Activated T-helper 2 cell treated with anti-CD3 and anti-CD28 coated beads, Interferon-gamma antibody, Interleukin-2, Interleukin-4, amounts not matched to agents 10 μg/mL and 5 μg/mL and 100 μg/mL, durations not matched to agents 14 hours and 24 hours and 36 hours (primary cell): ENCODE measurements at regions not wholly inside any gene's neighbourhood (a gene's known extent, or its start where the extent isn't known, plus 50 kb on each side); places are given as distances from the start of the nearest gene placed in this dataset.
"Not testable (repeated sequence)": the region's sequence is repeated elsewhere in the genome, so short reads cannot be mapped to it uniquely, and the experiment has no call there.

Source experiments
- DNase-seq: peaks from one replicate; pipeline ENCODE4 v3.0.0; 2021; ENCODE audit warnings: low spot score
- H3K27ac Mint-ChIP-seq: one replicate; pipeline ENCODE4 v1.8.0; 2021; ENCODE audit warnings: mixed read lengths
- H3K27me3 Mint-ChIP-seq: one replicate; pipeline ENCODE4 v1.8.0; 2021; ENCODE audit warnings: low read depth, mixed read lengths
- H3K36me3 Mint-ChIP-seq: one replicate; pipeline ENCODE4 v1.8.0; 2021; ENCODE audit warnings: low read depth, mixed read lengths
- H3K4me1 Mint-ChIP-seq: one replicate; pipeline ENCODE4 v1.8.0; 2021; ENCODE audit warnings: low read depth, mixed read lengths
- H3K4me3 Mint-ChIP-seq: one replicate; pipeline ENCODE4 v1.8.0; 2021; ENCODE audit warnings: low read depth, mild to moderate bottlenecking, moderate library complexity, mixed read lengths
- H3K9me3 Mint-ChIP-seq: one replicate; pipeline ENCODE4 v1.8.0; 2021; ENCODE audit warnings: mixed read lengths
- intact Hi-C: fragments of 100-400 bp; cut with micrococcal nuclease; formaldehyde crosslinking; loops from one replicate; pipeline ENCODE4 v1.15.1; 2023

DNA sequence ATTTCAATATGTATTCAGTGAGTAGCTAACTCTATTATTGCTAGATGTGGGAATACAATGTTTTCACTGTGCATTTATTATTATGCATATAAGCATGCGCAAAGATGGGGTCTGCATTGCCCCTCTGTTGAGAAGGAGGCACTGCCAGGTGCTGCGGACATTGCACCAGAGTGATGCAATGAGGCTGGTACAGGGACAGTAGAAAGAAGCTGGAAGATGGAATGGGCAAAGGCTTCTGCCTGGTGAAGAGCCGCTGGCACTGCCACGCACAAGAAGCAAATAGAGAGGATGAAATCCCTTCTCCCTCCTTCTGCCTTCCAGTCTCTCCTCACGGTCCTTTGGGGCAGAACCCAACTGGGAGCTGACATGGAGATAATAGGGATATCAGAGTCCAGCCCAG, 154.5 kb upstream of the TNFAIP3 start:
- no peak for DNase-seq
- intact Hi-C loops, result no loop called here
- H3K36me3 Mint-ChIP-seq, result peaks cover 15% of the 10 kb centered on the region
- peaks cover 78% of the 10 kb centered on the region for H3K4me1 Mint-ChIP-seq
- H3K9me3 Mint-ChIP-seq, result peaks cover 17% of the 10 kb centered on the region
- no peaks in the 10 kb centered on the region for H3K27me3 Mint-ChIP-seq
- no peak overlapping the region for H3K4me3 Mint-ChIP-seq
- H3K27ac Mint-ChIP-seq, result no peak overlapping the region

DNA sequence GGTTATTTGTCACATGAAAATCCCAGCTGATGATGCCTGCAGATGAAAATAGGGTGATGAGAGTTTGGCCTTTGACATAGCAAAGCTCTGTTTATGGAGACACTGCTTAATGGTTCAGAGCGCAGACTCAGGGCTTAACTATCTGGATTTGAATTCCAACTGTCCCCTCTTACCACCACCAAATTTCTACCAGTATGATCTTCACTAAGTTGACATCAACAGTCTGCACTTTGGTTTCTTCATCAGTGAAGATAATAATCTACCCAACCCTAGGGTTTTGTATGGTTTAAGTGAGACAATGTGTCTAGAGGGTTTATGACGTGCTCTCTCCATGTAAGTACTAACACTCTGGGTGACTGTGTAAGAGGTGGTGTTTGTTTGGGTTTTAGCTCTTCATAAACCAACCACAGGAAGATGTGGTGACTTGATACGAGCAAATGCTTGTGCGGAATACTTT, 151.4 kb upstream of the TNFAIP3 start:
- H3K4me3 Mint-ChIP-seq, result peak overlapping the region; percentile 30
- peak overlapping the region; percentile 94 for H3K27ac Mint-ChIP-seq
- peaks cover 14% of the 10 kb centered on the region for H3K9me3 Mint-ChIP-seq
- intact Hi-C loops, result loop anchor here (1.0 to 2.0 kb wide), 5 partner anchors 21 to 134 kb away; no protein-coding TSS in a partner anchor
- H3K36me3 Mint-ChIP-seq, result peaks cover 8% of the 10 kb centered on the region
- no peaks in the 10 kb centered on the region for H3K27me3 Mint-ChIP-seq
- peaks cover 76% of the 10 kb centered on the region for H3K4me1 Mint-ChIP-seq
- DNase-seq, result peak; percentile 48

DNA sequence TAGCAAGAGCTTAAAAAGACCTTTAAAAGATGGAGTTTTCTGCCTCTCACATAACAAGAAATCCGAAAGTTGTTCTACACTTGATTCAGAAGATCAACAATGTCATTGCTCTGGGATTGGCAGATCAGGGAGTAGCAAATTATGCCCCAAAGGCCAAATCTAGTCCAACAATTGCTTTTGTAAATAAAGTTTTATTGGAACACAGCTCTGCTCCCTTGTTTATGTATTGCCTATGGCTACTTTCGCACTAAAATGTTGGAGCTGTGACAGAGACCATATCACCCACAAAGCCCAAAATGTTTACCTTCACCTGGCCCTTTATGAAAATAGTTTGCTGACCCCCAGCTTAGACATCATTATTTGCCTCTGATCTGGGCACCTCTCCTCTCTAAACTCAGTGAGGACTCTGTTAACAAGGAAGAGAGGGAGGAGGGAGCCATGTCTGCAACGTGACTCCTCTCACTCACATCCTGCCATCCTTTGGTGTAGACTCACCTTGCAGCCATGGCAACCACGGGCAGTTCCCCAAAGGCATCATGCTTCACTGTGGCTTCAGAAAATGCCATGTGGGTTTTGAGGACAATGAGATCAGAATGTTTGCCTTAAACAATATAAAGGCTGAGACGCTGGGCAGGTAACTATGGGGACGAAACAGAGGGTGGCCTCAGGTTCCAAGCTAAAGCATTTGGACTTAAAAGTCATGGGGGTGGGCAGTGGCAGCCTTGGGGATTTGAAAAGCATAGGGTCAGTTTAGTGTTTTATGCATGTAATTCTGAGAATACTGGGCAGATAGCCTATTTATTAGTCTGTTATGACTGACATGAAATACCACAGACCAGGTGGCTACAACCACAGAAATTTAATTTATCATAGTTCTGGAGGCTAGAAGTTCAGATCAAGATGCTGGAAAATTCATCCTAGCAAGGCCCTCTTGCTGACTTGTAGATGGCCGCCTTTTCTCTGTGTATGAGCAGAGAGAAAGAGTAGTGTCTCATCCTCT, 149.7 kb upstream of the TNFAIP3 start:
- H3K9me3 Mint-ChIP-seq, result peaks cover 6% of the 10 kb centered on the region
- intact Hi-C loops, result loop anchor here (1.0 to 2.0 kb wide), 2 partner anchors 9 to 107 kb away; no protein-coding TSS in a partner anchor
- H3K4me1 Mint-ChIP-seq, result peaks cover 65% of the 10 kb centered on the region
- DNase-seq, result peak; percentile 76
- peak overlapping the region; percentile 94 for H3K27ac Mint-ChIP-seq
- no peaks in the 10 kb centered on the region for H3K27me3 Mint-ChIP-seq
- peak overlapping the region; percentile 6 for H3K4me3 Mint-ChIP-seq
- H3K36me3 Mint-ChIP-seq, result peaks cover 6% of the 10 kb centered on the region

DNA sequence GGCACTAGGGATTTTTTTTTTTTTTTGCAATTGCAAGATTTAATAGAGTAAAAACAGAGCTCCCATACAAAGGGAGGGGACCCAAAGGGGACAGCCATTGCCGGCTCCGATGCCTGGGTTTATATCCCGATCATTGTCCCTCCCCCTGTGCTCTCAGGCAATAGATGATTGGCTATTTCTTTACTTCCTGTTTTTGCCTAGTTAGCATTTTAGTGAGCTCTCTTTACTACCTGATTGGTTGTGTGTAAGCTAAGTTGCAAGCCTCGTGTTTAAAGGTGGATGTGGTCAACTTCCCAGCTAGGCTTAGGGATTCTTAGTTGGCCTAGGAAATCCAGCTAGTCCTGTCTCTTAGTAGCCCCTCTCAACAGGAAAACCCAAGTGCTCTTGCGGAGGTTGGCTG, 148.2 kb upstream of the TNFAIP3 start:
- intact Hi-C loops, H3K27ac Mint-ChIP-seq, H3K4me3 Mint-ChIP-seq, H3K9me3 Mint-ChIP-seq, DNase-seq, H3K36me3 Mint-ChIP-seq, H3K27me3 Mint-ChIP-seq: not testable (repeated sequence)
- peaks cover 75% of the 10 kb centered on the region for H3K4me1 Mint-ChIP-seq

DNA sequence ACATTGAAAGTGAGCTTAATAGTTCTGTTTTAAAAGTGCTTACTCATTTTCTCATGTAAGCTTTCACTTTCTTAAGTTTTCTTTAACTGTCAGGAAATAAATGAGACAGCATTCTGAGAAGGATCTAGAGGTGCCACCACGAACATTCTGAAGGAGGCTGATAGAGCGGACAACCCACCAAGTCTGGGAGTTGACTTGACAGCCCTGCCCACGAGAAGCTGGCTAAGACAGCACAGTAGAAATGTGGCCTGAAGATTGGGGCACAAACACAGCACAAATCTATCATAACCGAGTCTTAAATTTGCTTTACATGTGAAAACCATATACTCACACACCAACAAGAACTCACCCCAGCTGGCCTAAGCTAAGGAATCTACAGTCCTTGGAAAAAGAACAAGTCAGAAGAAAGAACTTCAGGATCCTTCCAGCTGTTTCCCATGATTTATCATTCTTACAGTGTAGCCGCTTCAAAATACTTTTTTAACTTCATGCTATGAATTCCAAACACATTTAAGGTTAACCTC, 144.2 kb upstream of the TNFAIP3 start:
- no peak for DNase-seq
- intact Hi-C loops, result no loop called here
- Mint-ChIP-seq H3K36me3 (no peaks in the 10 kb centered on the region), H3K27ac (peak overlapping the region; percentile 75), H3K9me3 (no peaks in the 10 kb centered on the region), H3K4me3 (no peak overlapping the region), H3K27me3 (peaks cover 1% of the 10 kb centered on the region), H3K4me1 (peaks cover 45% of the 10 kb centered on the region)

DNA sequence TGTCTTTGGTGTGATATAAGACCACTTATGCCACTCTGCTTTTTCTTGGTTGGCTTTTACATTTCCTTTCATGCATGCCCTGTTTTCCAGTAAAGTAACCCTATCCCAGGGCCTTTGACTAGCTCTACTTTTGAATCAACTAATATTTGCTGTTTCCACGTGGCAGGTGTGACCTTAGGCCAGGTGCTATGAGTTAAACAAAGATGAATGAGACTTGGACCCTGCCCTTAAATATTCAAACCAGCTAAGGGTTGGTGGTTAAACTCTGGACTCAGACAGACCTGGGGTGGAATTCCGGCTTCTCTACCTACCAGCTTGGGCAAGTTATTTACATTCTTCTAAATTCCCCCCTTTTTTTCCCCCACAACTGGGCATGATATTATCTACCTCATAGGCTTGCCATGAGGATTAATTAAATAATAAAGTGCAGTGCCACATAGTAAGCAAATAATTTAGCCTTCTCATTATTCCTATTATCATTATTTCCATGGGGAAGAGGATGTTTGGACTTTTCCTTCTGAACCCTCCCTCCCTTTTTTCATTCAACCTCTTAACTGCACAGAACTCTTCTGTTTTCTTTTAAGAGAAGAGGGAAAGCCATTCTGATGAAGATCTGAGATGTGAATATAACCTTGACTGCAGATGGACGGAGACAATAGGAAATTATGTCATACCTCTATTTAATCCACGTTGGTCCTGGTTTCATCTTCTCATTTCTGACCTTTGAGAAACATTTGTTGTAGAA, 143.6 kb upstream of the TNFAIP3 start:
- intact Hi-C loops, result no loop called here
- no peak overlapping the region for H3K27ac Mint-ChIP-seq
- no peaks in the 10 kb centered on the region for H3K9me3 Mint-ChIP-seq

DNA sequence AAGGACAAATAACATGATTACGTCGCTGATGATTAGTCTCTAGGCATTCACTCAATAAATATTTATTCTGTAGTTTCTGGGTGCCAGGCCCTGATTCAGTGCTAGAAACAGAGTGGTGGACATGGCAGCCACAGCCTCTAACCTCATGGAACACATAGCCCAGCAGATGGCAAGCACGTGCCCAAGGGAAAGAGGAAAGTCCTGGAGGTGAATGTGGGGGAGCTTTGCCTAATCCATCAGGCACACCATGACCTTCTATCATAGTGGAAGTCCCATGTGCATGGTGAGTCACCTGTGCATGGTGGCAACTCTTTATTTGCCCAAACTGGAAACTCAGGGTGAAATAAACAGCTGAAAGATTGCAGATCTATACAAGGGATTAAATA, 143.0 kb upstream of the TNFAIP3 start:
- no peaks in the 10 kb centered on the region for H3K9me3 Mint-ChIP-seq
- H3K4me1 Mint-ChIP-seq, result peaks cover 39% of the 10 kb centered on the region
- H3K4me3 Mint-ChIP-seq, result no peak overlapping the region
- intact Hi-C loops, result no loop called here
- H3K27ac Mint-ChIP-seq, result no peak overlapping the region
- H3K36me3 Mint-ChIP-seq, result no peaks in the 10 kb centered on the region
- DNase-seq, result no peak
- peaks cover 4% of the 10 kb centered on the region for H3K27me3 Mint-ChIP-seq

More for the DNA sequence above, 143.6 kb upstream of the TNFAIP3 start:
- no peak for DNase-seq
- H3K36me3 Mint-ChIP-seq, result no peaks in the 10 kb centered on the region
- H3K4me3 Mint-ChIP-seq, result no peak overlapping the region
- H3K4me1 Mint-ChIP-seq, result peaks cover 42% of the 10 kb centered on the region
- peaks cover 4% of the 10 kb centered on the region for H3K27me3 Mint-ChIP-seq

DNA sequence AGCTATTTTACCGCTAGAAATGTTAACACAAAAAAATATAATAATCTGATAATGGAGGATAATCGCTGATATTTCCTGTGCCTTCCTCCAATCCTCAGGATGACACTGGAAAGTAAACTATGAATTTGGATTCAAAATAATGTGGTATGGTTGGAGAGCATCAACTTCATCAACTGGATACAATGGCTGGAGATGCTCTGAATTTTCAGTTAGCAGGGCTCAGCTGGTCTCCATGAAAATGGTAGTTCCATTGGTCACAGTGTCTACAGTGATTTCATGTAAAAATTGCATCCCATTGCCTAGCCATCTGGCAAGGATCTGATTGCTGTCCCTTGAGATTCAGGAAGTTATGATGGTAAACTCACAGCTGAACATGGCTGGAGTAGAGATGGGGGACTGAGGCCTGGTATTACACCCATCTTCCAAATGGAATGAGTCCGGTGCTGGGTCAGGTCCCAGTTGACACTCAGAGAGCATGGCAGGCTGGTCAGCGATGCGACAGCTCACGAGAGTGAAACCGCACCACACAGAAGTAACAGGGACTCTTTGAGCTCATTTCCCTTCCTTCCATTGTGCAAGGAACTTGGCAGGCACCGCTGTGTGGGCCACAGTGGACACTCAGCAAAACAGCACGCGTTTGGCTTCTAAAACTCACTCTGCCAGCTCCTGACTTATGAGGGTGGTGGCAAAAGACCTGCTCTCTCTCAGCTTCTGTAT, 142.4 kb upstream of the TNFAIP3 start:
- Mint-ChIP-seq H3K36me3 (no peaks in the 10 kb centered on the region), H3K4me3 (no peak overlapping the region), H3K27me3 (peaks cover 4% of the 10 kb centered on the region), H3K4me1 (peaks cover 33% of the 10 kb centered on the region), H3K9me3 (no peaks in the 10 kb centered on the region), H3K27ac (no peak overlapping the region)
- intact Hi-C loops, result no loop called here
- DNase-seq, result no peak

DNA sequence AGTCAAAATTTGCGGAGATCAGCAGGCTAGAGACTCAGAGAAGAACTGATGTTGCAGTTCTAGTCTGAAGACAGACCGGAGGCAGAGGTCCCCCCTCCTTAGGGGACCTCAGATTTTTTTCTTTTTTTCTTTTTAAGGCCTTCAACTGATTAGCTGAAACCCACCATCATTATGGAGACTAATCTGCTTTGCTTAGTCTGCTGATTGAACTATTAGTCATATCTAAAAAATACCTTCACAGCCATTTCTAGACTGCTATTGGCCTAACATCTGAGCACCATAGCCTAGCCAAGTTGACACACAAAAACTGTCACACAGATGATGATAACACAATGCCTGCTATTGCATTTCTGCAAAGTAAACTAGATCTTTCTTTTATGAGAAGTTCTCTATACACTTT, 141.1 kb upstream of the TNFAIP3 start:
- Mint-ChIP-seq H3K27me3 (peaks cover 4% of the 10 kb centered on the region), H3K27ac (no peak overlapping the region), H3K9me3 (no peaks in the 10 kb centered on the region), H3K36me3 (no peaks in the 10 kb centered on the region), H3K4me1 (peaks cover 24% of the 10 kb centered on the region), H3K4me3 (no peak overlapping the region)
- intact Hi-C loops, result no loop called here
- no peak for DNase-seq

DNA sequence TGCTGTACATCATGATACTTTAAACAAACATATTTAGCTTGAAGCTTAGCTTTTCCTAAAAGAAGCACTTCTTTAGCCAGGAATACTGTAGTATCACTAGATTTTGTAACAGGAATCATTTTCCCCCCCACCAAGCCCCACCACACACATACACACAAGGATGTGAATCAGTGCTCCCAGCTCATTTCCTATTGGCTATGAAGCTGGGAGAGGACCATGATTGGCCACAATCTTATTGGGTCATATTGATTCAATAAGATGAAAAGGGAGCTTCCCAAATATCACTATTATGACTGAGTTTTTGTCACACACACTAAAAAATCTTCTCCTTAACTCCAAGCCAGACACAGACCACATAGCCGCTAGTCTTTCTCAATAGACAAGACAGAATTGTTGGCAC, 140.5 kb upstream of the TNFAIP3 start:
- intact Hi-C loops, result no loop called here
- peaks cover 4% of the 10 kb centered on the region for H3K27me3 Mint-ChIP-seq
- no peak overlapping the region for H3K27ac Mint-ChIP-seq
- no peaks in the 10 kb centered on the region for H3K9me3 Mint-ChIP-seq
- H3K36me3 Mint-ChIP-seq, result no peaks in the 10 kb centered on the region
- DNase-seq, result no peak
- no peak overlapping the region for H3K4me3 Mint-ChIP-seq
- peaks cover 27% of the 10 kb centered on the region for H3K4me1 Mint-ChIP-seq

DNA sequence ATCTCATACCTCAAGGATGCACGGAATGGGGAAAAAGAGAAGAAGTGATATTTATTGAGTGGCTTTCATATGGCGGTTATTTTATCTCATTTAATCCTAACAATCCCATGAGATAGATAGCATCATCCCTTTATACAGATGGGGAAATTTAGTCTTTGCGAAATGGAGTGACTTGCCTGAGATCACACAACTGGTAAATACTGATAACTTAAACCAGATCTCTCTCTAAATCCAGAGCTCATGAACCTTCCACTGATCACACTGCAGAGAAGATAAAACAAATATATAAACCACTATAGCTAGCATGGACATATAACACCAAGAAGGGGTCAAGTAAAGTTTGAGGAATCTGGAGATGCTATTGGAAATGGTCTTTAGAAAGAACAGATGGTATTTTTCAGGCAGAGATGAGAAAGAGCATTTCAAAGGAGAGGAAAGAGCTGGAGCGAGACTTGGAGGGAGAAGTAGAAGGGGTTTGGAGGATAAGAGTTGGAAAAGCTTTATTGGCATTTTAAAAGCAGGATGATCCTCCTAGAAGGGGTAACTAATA, 139.8 kb upstream of the TNFAIP3 start:
- Mint-ChIP-seq H3K9me3 (no peaks in the 10 kb centered on the region), H3K36me3 (no peaks in the 10 kb centered on the region), H3K27me3 (peaks cover 4% of the 10 kb centered on the region), H3K4me3 (no peak overlapping the region), H3K27ac (no peak overlapping the region), H3K4me1 (peaks cover 32% of the 10 kb centered on the region)
- DNase-seq, result no peak
- intact Hi-C loops, result no loop called here
